COLO668 (cell line): ENCODE measurements at regions not wholly inside any gene's neighbourhood (a gene's known extent, or its start where the extent isn't known, plus 50 kb on each side); places are given as distances from the start of the nearest gene placed in this dataset.
"Not testable (repeated sequence)": the region's sequence is repeated elsewhere in the genome, so short reads cannot be mapped to it uniquely, and the experiment has no call there.

Experiments used
- DNase-seq: peaks from one replicate; lab custom pipeline; 2025; ENCODE audit not compliant: unreplicated experiment; lab: John Stamatoyannopoulos, UW

- DNase-seq: peak; percentile 43
Observed at GRCh38 chr7:28328822-28329660, 83.3 kb upstream of the CREB5 start.

GRCh38 chr7:28329661-28330363, 82.5 kb upstream of the CREB5 start:
- DNase-seq: peak; percentile 48

- DNase-seq: no peak
Observed at GRCh38 chr7:28330384-28331070, 81.8 kb upstream of the CREB5 start.

- DNase-seq: no peak
Observed at GRCh38 chr7:28332046-28332445, 80.3 kb upstream of the CREB5 start.

GRCh38 chr7:28333548-28333947, 78.8 kb upstream of the CREB5 start:
- DNase-seq: not testable (repeated sequence)

GRCh38 chr7:28336806-28337205, 75.5 kb upstream of the CREB5 start:
- no peak for DNase-seq

GRCh38 chr7:28338041-28338440, 74.3 kb upstream of the CREB5 start:
- DNase-seq: no peak

GRCh38 chr7:28343462-28343861, 68.9 kb upstream of the CREB5 start:
- no peak for DNase-seq

GRCh38 chr7:28346256-28346655, 66.1 kb upstream of the CREB5 start:
- DNase-seq: no peak

GRCh38 chr7:28346676-28347363, 65.5 kb upstream of the CREB5 start:
- no peak for DNase-seq

- DNase-seq: no peak
Observed at GRCh38 chr7:28347475-28348318, 64.6 kb upstream of the CREB5 start.

GRCh38 chr7:28348636-28349035, 63.7 kb upstream of the CREB5 start:
- DNase-seq: no peak

- DNase-seq: no peak
Observed at GRCh38 chr7:28349637-28350036, 62.7 kb upstream of the CREB5 start.

GRCh38 chr7:28350662-28351061, 61.7 kb upstream of the CREB5 start:
- DNase-seq: no peak

- DNase-seq: no peak
Observed at GRCh38 chr7:28351450-28351849, 60.9 kb upstream of the CREB5 start.

GRCh38 chr7:28354601-28355402, 57.5 kb upstream of the CREB5 start:
- DNase-seq: peak; percentile 54

GRCh38 chr7:28355635-28356319, 56.5 kb upstream of the CREB5 start:
- peak; percentile 87 for DNase-seq

- peak; percentile 70 for DNase-seq
Observed at GRCh38 chr7:28356619-28357018, 55.7 kb upstream of the CREB5 start.

GRCh38 chr7:28358423-28358868, 53.9 kb upstream of the CREB5 start:
- no peak for DNase-seq
